ENCODE measurements at regions not wholly inside any gene's neighbourhood (a gene's known extent, or its start where the extent isn't known, plus 50 kb on each side); places are given as distances from the start of the nearest gene placed in this dataset.

DNA sequence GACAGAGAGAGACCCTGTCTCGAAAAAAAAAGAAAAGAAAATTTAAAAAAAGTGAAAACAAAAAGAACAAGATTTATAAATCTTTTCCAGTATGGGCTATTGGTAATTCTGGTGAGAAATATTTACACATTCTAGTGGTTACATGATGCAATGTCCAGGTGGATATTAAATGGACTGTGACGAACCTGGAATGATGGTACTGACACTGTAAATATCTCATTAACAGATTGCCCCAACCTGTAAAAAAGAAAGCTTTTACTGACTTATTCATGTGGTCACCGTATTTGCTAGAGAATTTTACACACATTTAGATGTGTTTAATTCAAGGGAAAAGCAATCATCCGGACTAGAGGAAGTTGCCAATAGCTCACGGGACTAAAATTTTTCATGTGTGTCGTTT, 162.1 kb upstream of the LRIG1 start:
- TF ChIP-seq, protein P1, sequence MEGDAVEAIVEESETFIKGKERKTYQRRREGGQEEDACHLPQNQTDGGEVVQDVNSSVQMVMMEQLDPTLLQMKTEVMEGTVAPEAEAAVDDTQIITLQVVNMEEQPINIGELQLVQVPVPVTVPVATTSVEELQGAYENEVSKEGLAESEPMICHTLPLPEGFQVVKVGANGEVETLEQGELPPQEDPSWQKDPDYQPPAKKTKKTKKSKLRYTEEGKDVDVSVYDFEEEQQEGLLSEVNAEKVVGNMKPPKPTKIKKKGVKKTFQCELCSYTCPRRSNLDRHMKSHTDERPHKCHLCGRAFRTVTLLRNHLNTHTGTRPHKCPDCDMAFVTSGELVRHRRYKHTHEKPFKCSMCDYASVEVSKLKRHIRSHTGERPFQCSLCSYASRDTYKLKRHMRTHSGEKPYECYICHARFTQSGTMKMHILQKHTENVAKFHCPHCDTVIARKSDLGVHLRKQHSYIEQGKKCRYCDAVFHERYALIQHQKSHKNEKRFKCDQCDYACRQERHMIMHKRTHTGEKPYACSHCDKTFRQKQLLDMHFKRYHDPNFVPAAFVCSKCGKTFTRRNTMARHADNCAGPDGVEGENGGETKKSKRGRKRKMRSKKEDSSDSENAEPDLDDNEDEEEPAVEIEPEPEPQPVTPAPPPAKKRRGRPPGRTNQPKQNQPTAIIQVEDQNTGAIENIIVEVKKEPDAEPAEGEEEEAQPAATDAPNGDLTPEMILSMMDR (conservative IDR thresholded peaks at IDR 0.05; ENCODE audit: low read length) = no peak
- TF ChIP-seq EZH2phosphoT487 (IDR thresholded peaks at IDR 0.05; ENCODE audit: borderline replicate concordance, low read depth, low read length) = no peak
